ENCODE measurements at regions not wholly inside any gene's neighbourhood (a gene's known extent, or its start where the extent isn't known, plus 50 kb on each side); places are given as distances from the start of the nearest gene placed in this dataset.

- no peak for TF ChIP-seq CTCF (tag by site-specific recombination; IDR thresholded peaks at IDR 0.05)
- TF ChIP-seq ZBTB10 (tag by site-specific recombination; IDR thresholded peaks at IDR 0.05), result no peak
These were observed 192.2 kb upstream of the TLL1 start for GRCh38 chr4:165680821-165681220.
